Stromal cell of bone marrow (primary cell): ENCODE measurements at regions not wholly inside any gene's neighbourhood (a gene's known extent, or its start where the extent isn't known, plus 50 kb on each side); places are given as distances from the start of the nearest gene placed in this dataset.
A peak's percentile ranks its signal among the peaks of the same experiment; 100 is the strongest.

Experiments
- DNase-seq: peaks from one replicate; pipeline ENCODE4 v3.0.0-alpha.2; 2012; ENCODE audit warnings: low read depth

GRCh38 chr11:122062763-122063162 lies 53.3 kb downstream of the BLID start:
- DNase-seq = no peak

GRCh38 chr11:122059565-122059964 lies 56.5 kb downstream of the BLID start:
- DNase-seq = no peak

GRCh38 chr11:122050021-122050690 lies 65.9 kb downstream of the BLID start:
- no peak for DNase-seq

GRCh38 chr11:122048401-122048800 lies 67.6 kb downstream of the BLID start:
- no peak for DNase-seq

GRCh38 chr11:122046846-122047245 lies 69.2 kb downstream of the BLID start:
- no peak for DNase-seq

GRCh38 chr11:122046438-122046837 lies 69.6 kb downstream of the BLID start:
- no peak for DNase-seq

GRCh38 chr11:122045181-122045586 lies 70.8 kb downstream of the BLID start:
- peak; percentile 60 for DNase-seq

- no peak for DNase-seq
Observed at GRCh38 chr11:122044086-122044485, 71.9 kb downstream of the BLID start.

GRCh38 chr11:122042981-122043380 lies 73.0 kb downstream of the BLID start:
- no peak for DNase-seq

GRCh38 chr11:122040464-122040863 lies 75.6 kb downstream of the BLID start:
- DNase-seq = no peak

- peak; percentile 23 for DNase-seq
Observed at GRCh38 chr11:122038543-122038942, 77.5 kb downstream of the BLID start.

GRCh38 chr11:122037911-122038310 lies 78.1 kb downstream of the BLID start:
- DNase-seq = no peak

- no peak for DNase-seq
Observed at GRCh38 chr11:122036493-122036892, 79.5 kb downstream of the BLID start.

GRCh38 chr11:122036018-122036417 lies 80.0 kb downstream of the BLID start:
- DNase-seq = peak; percentile 63

GRCh38 chr11:122033631-122034030 lies 82.4 kb downstream of the BLID start:
- DNase-seq = no peak

- no peak for DNase-seq
Observed at GRCh38 chr11:122033193-122033592, 82.8 kb downstream of the BLID start.

- DNase-seq = peak; percentile 93
Observed at GRCh38 chr11:122032317-122032716, 83.7 kb downstream of the BLID start.

GRCh38 chr11:122031813-122032212 lies 84.2 kb downstream of the BLID start:
- DNase-seq = no peak

- DNase-seq = no peak
Observed at GRCh38 chr11:122030286-122030685, 85.7 kb downstream of the BLID start.

GRCh38 chr11:122028545-122028944 lies 87.5 kb downstream of the BLID start:
- DNase-seq = no peak

- DNase-seq = no peak
Observed at GRCh38 chr11:122028036-122028435, 88.0 kb downstream of the BLID start.

GRCh38 chr11:122025757-122026156 lies 90.3 kb downstream of the BLID start:
- DNase-seq = no peak

- no peak for DNase-seq
Observed at GRCh38 chr11:122024278-122024677, 91.7 kb downstream of the BLID start.

- DNase-seq = no peak
Observed at GRCh38 chr11:122023614-122024250, 92.3 kb downstream of the BLID start.
